H9 (cell line): ENCODE measurements at regions not wholly inside any gene's neighbourhood (a gene's known extent, or its start where the extent isn't known, plus 50 kb on each side); places are given as distances from the start of the nearest gene placed in this dataset.

Source experiments
- DNase-seq: peaks from one replicate; pipeline ENCODE4 v3.0.0-alpha.2; 2017
- H2AFZ ChIP-seq: one replicate; pipeline ENCODE4 v1.6.1; 2013; ENCODE audit warnings: mild to moderate bottlenecking, low read length, control low read depth, moderate library complexity
- H2AK5ac ChIP-seq: 2 replicates; pipeline ENCODE4 v1.6.1; 2013; ENCODE audit warnings: low read length, control low read depth, mixed read lengths; ENCODE audit not compliant: insufficient read length
- H2BK120ac ChIP-seq: one replicate; pipeline ENCODE4 v1.6.1; 2013; ENCODE audit warnings: low read depth, mild to moderate bottlenecking, low read length, control low read depth, inconsistent platforms; ENCODE audit not compliant: poor library complexity, severe bottlenecking
- H2BK12ac ChIP-seq: 2 replicates; pipeline ENCODE4 v1.6.1; 2013; ENCODE audit warnings: low read length, control low read depth, mixed read lengths, low read depth; ENCODE audit not compliant: insufficient read length
- H2BK15ac ChIP-seq: 2 replicates; pipeline ENCODE4 v1.6.1; 2013; ENCODE audit warnings: low read depth, low read length, control low read depth
- H2BK20ac ChIP-seq: one replicate; pipeline ENCODE4 v1.6.1; 2013; ENCODE audit warnings: low read depth, mild to moderate bottlenecking, low read length, control low read depth, inconsistent platforms; ENCODE audit not compliant: poor library complexity, severe bottlenecking
- H2BK5ac ChIP-seq: 2 replicates; pipeline ENCODE4 v1.6.1; 2013; ENCODE audit warnings: low read length, control low read depth, mixed read lengths; ENCODE audit not compliant: insufficient read length
- H3K14ac ChIP-seq: 2 replicates; pipeline ENCODE4 v1.6.1; 2013; ENCODE audit warnings: low read length, control low read depth; ENCODE audit not compliant: insufficient read depth
- H3K18ac ChIP-seq: 2 replicates; pipeline ENCODE4 v1.6.1; 2013; ENCODE audit warnings: low read depth, mild to moderate bottlenecking, mixed read lengths, low read length, control low read depth; ENCODE audit not compliant: insufficient read length
- H3K23ac ChIP-seq: 2 replicates; pipeline ENCODE4 v1.6.1; 2013; ENCODE audit warnings: low read length, control low read depth, mixed read lengths, low read depth; ENCODE audit not compliant: insufficient read length
- H3K23me2 ChIP-seq: 2 replicates; pipeline ENCODE4 v1.6.1; 2013; ENCODE audit warnings: low read depth, mild to moderate bottlenecking, mixed read lengths, low read length, control low read depth; ENCODE audit not compliant: insufficient read length, poor library complexity, severe bottlenecking
- H3K27ac ChIP-seq: 2 replicates; pipeline ENCODE4 v1.5.1; 2013; ENCODE audit warnings: low read length, control low read depth, mixed read lengths, low read depth; ENCODE audit not compliant: insufficient read length
- H3K27me3 ChIP-seq: 2 replicates; pipeline ENCODE4 v1.6.1; 2013; ENCODE audit warnings: low read length, control low read depth, inconsistent platforms; ENCODE audit not compliant: insufficient read depth
- H3K4ac ChIP-seq: 2 replicates; pipeline ENCODE4 v1.6.1; 2013; ENCODE audit warnings: low read depth, mild to moderate bottlenecking, control low read depth, inconsistent platforms, low read length, moderate library complexity
- H3K4me1 ChIP-seq: 2 replicates; pipeline ENCODE4 v1.6.1; 2013; ENCODE audit warnings: low read length, control low read depth, inconsistent platforms; ENCODE audit not compliant: insufficient read depth
- H3K4me2 ChIP-seq: 2 replicates; pipeline ENCODE4 v1.6.1; 2013; ENCODE audit warnings: low read length, control low read depth, mixed read lengths; ENCODE audit not compliant: insufficient read length, insufficient read depth
- H3K56ac ChIP-seq: 2 replicates; pipeline ENCODE4 v1.6.1; 2013; ENCODE audit warnings: low read depth, mild to moderate bottlenecking, mixed read lengths, low read length, control low read depth; ENCODE audit not compliant: insufficient read length
- H3K79me1 ChIP-seq: 2 replicates; pipeline ENCODE4 v1.6.1; 2013; ENCODE audit warnings: low read depth, mild to moderate bottlenecking, moderate library complexity, low read length, control low read depth, inconsistent platforms; ENCODE audit not compliant: insufficient read depth, poor library complexity, severe bottlenecking
- H3K79me2 ChIP-seq: 2 replicates; pipeline ENCODE4 v1.6.1; 2013; ENCODE audit warnings: low read length, control low read depth, inconsistent platforms; ENCODE audit not compliant: insufficient read depth
- H3K9ac ChIP-seq: 2 replicates; pipeline ENCODE4 v1.6.1; 2013; ENCODE audit warnings: low read length, control low read depth, mixed read lengths; ENCODE audit not compliant: insufficient read length; ENCODE audit errors: extremely low read depth
- H3K9me3 ChIP-seq: one replicate; pipeline ENCODE4 v1.6.1; 2013; ENCODE audit warnings: low read depth, low read length, inconsistent platforms; ENCODE audit not compliant: control insufficient read depth
- H3T11ph ChIP-seq: one replicate; pipeline ENCODE4 v1.6.1; 2013; ENCODE audit warnings: mild to moderate bottlenecking, low read length, control low read depth, inconsistent platforms
- H4K20me1 ChIP-seq: one replicate; pipeline ENCODE4 v1.6.1; 2013; ENCODE audit not compliant: control insufficient read depth, insufficient read length, insufficient read depth
- H4K5ac ChIP-seq: 2 replicates; pipeline ENCODE4 v1.6.1; 2013; ENCODE audit warnings: low read depth, mild to moderate bottlenecking, mixed read lengths, low read length, control low read depth; ENCODE audit not compliant: insufficient read length
- H4K8ac ChIP-seq: replicated peaks from 2 replicates; pipeline ENCODE4 v1.6.1; 2013; ENCODE audit warnings: low read length, control low read depth, mixed read lengths, low read depth; ENCODE audit not compliant: insufficient read length
- H4K91ac ChIP-seq: 2 replicates; pipeline ENCODE4 v1.6.1; 2013; ENCODE audit warnings: low read depth, mild to moderate bottlenecking, moderate library complexity, mixed read lengths, low read length, control low read depth; ENCODE audit not compliant: insufficient read length
- H3K27ac Mint-ChIP-seq, 3 experiments: 2 replicates in 2 of 3; 3 replicates in 1 of 3; pipeline ENCODE4 v1.8.0; 2020 to 2021; ENCODE audit warnings: mixed read lengths in 3 of 3, mild to moderate bottlenecking in 1 of 3, moderate library complexity in 1 of 3
- H3K27me3 Mint-ChIP-seq: 2 replicates; pipeline ENCODE4 v1.8.0; 2021; ENCODE audit warnings: low read depth, mild to moderate bottlenecking, moderate library complexity, mixed read lengths
- H3K36me3 Mint-ChIP-seq, 3 experiments: 2 replicates in 2 of 3; 3 replicates in 1 of 3; pipeline ENCODE4 v1.8.0; 2020 to 2021; ENCODE audit warnings: low read depth in 3 of 3, mixed read lengths in 3 of 3; ENCODE audit not compliant: insufficient read depth in 1 of 3
- H3K4me1 Mint-ChIP-seq, 2 experiments: 2 replicates each; pipeline ENCODE4 v1.8.0; 2020; ENCODE audit warnings: mixed read lengths in 2 of 2
- H3K4me3 Mint-ChIP-seq, 2 experiments: 2 replicates in 1 of 2; 3 replicates in 1 of 2; pipeline ENCODE4 v1.8.0; 2020 to 2021; ENCODE audit warnings: mild to moderate bottlenecking in 2 of 2, mixed read lengths in 2 of 2, moderate library complexity in 1 of 2
- H3K9me3 Mint-ChIP-seq, 2 experiments: 2 replicates in 1 of 2; 3 replicates in 1 of 2; pipeline ENCODE4 v1.8.0; 2020; ENCODE audit warnings: mild to moderate bottlenecking in 2 of 2, mixed read lengths in 2 of 2, moderate library complexity in 1 of 2
- CTCF ChIP-seq: fragments of 200-600 bp; sonication (generic); conservative IDR thresholded peaks from 3 replicates; pipeline ENCODE4 v1.8.0; 2021; ENCODE audit warnings: antibody characterized with exemption, mild to moderate bottlenecking
- WGBS: extraction: QIAGEN DNeasy Blood & Tissue Kit; methylation state at CpG from one replicate; pipeline ENCODE4 v1.1.7; 2013; ENCODE audit warnings: missing lambda C conversion rate, low lambda C conversion rate, mixed read lengths; ENCODE audit not compliant: insufficient read length; ENCODE audit errors: extremely low coverage; 5-methylcytosine and 5-hydroxymethylcytosine counted together

GRCh38 chr6:6376845-6377244, 56.4 kb upstream of the F13A1 start:
- Histone ChIP-seq H3K56ac (no peak overlapping the region), H3K27me3 (no peaks in the 10 kb centered on the region), H3K4me2 (no peak overlapping the region), H2AFZ (no peak overlapping the region), H2BK12ac (no peak overlapping the region), H4K20me1 (no peaks in the 10 kb centered on the region), H3K18ac (no peak overlapping the region), H3K27ac (no peak overlapping the region), H3K9ac (no peak overlapping the region), H3K14ac (no peak overlapping the region), H2AK5ac (no peak overlapping the region), H3T11ph (no peak overlapping the region), H3K23me2 (no peaks in the 10 kb centered on the region), H2BK20ac (no peak overlapping the region), H2BK5ac (no peak overlapping the region), H3K4me1 (no peaks in the 10 kb centered on the region), H4K8ac (no peak overlapping the region), H3K79me1 (no peaks in the 10 kb centered on the region), H3K9me3 (no peaks in the 10 kb centered on the region), H3K4ac (no peak overlapping the region), H4K91ac (no peak overlapping the region), H3K79me2 (no peaks in the 10 kb centered on the region), H3K23ac (no peak overlapping the region), H2BK15ac (no peak overlapping the region), H2BK120ac (no peak overlapping the region), H4K5ac (no peak overlapping the region)
- WGBS: no CpG with 5 or more reads among the region's 6 CpGs
- Mint-ChIP-seq H3K27ac (no peak overlapping the region), H3K36me3 (no peaks in the 10 kb centered on the region; a peak in 1 of 7 replicates), H3K4me3 (no peak overlapping the region), H3K4me1 (no peaks in the 10 kb centered on the region), H3K9me3 (peaks cover 10% of the 10 kb centered on the region in 2 experiments; a peak in 4 of 5 replicates), H3K27me3 (no peaks in the 10 kb centered on the region)
- no peak for TF ChIP-seq CTCF
- no peak for DNase-seq
